ENCODE measurements at regions not wholly inside any gene's neighbourhood (a gene's known extent, or its start where the extent isn't known, plus 50 kb on each side); places are given as distances from the start of the nearest gene placed in this dataset.

DNA sequence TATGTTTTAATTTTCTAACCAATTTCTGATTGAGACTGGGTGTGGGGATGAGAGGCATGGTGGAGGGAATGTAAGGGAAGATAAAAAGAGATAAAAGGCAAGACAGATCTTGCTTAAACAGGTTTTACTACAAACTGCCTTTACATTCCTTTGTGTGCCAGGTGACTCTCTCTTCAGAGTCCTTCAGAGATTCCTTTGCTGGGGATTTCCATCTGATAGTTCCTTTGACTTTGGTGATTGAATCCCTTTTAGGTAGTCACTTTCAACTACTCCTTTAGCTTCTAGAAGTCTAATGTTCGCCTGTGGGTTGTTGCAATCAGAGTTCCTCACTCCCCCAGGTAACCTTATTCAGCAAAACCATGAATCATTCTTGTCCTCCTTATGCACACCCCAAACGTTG, 283.3 kb upstream of the MANEA start:
- intact Hi-C loops (cut with micrococcal nuclease; ENCODE audit: unreplicated experiment) = no loop called here
- Histone ChIP-seq H3K9me3 (ENCODE audit: low read length) (no peaks in the 10 kb centered on the region), H3K27ac (ENCODE audit: extremely low read length, insufficient read depth, low read length) (no peak overlapping the region), H3K79me2 (ENCODE audit: insufficient read depth, low read length) (no peaks in the 10 kb centered on the region), H3K4me3 (replicated peaks in 1 of 3; ENCODE audit: insufficient read depth in 1 of 3, low read depth in 2 of 3, low read length in 3 of 3) (no peak overlapping the region), H3K4me1 (ENCODE audit: insufficient read depth, low read length) (no peaks in the 10 kb centered on the region), H4K20me1 (ENCODE audit: insufficient read depth, low read length) (no peaks in the 10 kb centered on the region), H3K4me2 (ENCODE audit: low read depth, low read length) (no peak overlapping the region), H3K9ac (ENCODE audit: insufficient read depth, low read depth, low read length) (no peak overlapping the region), H3K36me3 (replicated peaks in 1 of 2; ENCODE audit: control insufficient read depth in 1 of 2, insufficient read depth in 2 of 2, low read length in 2 of 2) (no peaks in the 10 kb centered on the region), H2AFZ (ENCODE audit: low read length) (no peak overlapping the region), H3K27me3 (ENCODE audit: control insufficient read depth in 1 of 2, insufficient read depth in 2 of 2, low read length in 2 of 2) (no peaks in the 10 kb centered on the region)
- in situ Hi-C loops (cut with HindIII; ENCODE audit: extremely low pct_ligation_motif_present, low pct_unique_long_range_greater_than_20kb) = no loop called here
- ChIA-PET CTCF (ENCODE audit: low intra/inter-chr PET ratio, low total read pairs) (no interaction called here), POLR2A (no interaction called here)
- FAIRE-seq (no peak), DNase-seq (ENCODE audit: low spot score) (no peak), ATAC-seq (no peak)
- WGBS (ENCODE audit: low lambda C conversion rate) = 0% methylated on average over 2 of the region's 2 CpGs
- TF ChIP-seq, protein P1, sequence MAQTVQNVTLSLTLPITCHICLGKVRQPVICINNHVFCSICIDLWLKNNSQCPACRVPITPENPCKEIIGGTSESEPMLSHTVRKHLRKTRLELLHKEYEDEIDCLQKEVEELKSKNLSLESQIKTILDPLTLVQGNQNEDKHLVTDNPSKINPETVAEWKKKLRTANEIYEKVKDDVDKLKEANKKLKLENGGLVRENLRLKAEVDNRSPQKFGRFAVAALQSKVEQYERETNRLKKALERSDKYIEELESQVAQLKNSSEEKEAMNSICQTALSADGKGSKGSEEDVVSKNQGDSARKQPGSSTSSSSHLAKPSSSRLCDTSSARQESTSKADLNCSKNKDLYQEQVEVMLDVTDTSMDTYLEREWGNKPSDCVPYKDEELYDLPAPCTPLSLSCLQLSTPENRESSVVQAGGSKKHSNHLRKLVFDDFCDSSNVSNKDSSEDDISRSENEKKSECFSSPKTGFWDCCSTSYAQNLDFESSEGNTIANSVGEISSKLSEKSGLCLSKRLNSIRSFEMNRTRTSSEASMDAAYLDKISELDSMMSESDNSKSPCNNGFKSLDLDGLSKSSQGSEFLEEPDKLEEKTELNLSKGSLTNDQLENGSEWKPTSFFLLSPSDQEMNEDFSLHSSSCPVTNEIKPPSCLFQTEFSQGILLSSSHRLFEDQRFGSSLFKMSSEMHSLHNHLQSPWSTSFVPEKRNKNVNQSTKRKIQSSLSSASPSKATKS (CRISPR knock-in tag; IDR thresholded peaks at IDR 0.05) = no peak
- TF ChIP-seq TBX3 (IDR thresholded peaks at IDR 0.05; ENCODE audit: borderline replicate concordance) (no peak), ZNF33A (CRISPR knock-in tag; IDR thresholded peaks at IDR 0.05; ENCODE audit: borderline replicate concordance) (no peak), SIN3B (IDR thresholded peaks at IDR 0.05; ENCODE audit: low read length) (no peak), ZNF224 (CRISPR knock-in tag; IDR thresholded peaks at IDR 0.05) (no peak), FUBP1 (CRISPR knock-in tag; IDR thresholded peaks at IDR 0.05; ENCODE audit: borderline replicate concordance) (no peak), NCOA5 (CRISPR knock-in tag; IDR thresholded peaks at IDR 0.05) (no peak), TBP (CRISPR knock-in tag; IDR thresholded peaks at IDR 0.05) (no peak), ZNF709 (CRISPR knock-in tag; IDR thresholded peaks at IDR 0.05) (no peak), ZNF550 (CRISPR knock-in tag; IDR thresholded peaks at IDR 0.05; ENCODE audit: borderline replicate concordance) (no peak), ZNF878 (CRISPR knock-in tag; IDR thresholded peaks at IDR 0.05) (no peak), HNRNPH1 (optimal IDR thresholded peaks at IDR 0.05; ENCODE audit: low read depth, low read length) (no peak), CC2D1A (CRISPR knock-in tag; IDR thresholded peaks at IDR 0.05) (no peak), ZMAT5 (CRISPR knock-in tag; IDR thresholded peaks at IDR 0.05; ENCODE audit: borderline replicate concordance, low read depth) (no peak)
- TF ChIP-seq, protein P2, sequence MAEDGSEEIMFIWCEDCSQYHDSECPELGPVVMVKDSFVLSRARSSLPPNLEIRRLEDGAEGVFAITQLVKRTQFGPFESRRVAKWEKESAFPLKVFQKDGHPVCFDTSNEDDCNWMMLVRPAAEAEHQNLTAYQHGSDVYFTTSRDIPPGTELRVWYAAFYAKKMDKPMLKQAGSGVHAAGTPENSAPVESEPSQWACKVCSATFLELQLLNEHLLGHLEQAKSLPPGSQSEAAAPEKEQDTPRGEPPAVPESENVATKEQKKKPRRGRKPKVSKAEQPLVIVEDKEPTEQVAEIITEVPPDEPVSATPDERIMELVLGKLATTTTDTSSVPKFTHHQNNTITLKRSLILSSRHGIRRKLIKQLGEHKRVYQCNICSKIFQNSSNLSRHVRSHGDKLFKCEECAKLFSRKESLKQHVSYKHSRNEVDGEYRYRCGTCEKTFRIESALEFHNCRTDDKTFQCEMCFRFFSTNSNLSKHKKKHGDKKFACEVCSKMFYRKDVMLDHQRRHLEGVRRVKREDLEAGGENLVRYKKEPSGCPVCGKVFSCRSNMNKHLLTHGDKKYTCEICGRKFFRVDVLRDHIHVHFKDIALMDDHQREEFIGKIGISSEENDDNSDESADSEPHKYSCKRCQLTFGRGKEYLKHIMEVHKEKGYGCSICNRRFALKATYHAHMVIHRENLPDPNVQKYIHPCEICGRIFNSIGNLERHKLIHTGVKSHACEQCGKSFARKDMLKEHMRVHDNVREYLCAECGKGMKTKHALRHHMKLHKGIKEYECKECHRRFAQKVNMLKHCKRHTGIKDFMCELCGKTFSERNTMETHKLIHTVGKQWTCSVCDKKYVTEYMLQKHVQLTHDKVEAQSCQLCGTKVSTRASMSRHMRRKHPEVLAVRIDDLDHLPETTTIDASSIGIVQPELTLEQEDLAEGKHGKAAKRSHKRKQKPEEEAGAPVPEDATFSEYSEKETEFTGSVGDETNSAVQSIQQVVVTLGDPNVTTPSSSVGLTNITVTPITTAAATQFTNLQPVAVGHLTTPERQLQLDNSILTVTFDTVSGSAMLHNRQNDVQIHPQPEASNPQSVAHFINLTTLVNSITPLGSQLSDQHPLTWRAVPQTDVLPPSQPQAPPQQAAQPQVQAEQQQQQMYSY (CRISPR knock-in tag; IDR thresholded peaks at IDR 0.05) = no peak
- TF ChIP-seq, protein P3, sequence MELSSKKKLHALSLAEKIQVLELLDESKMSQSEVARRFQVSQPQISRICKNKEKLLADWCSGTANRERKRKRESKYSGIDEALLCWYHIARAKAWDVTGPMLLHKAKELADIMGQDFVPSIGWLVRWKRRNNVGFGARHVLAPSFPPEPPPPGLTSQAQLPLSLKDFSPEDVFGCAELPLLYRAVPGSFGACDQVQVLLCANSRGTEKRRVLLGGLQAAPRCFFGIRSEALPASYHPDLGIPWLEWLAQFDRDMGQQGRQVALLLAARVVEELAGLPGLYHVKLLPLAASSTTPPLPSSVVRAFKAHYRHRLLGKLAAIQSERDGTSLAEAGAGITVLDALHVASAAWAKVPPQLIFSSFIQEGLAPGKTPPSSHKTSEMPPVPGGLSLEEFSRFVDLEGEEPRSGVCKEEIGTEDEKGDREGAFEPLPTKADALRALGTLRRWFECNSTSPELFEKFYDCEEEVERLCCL (CRISPR knock-in tag; IDR thresholded peaks at IDR 0.05; ENCODE audit: borderline replicate concordance) = no peak
- BruUV-seq (replicated peaks) = no TSS peak
